ENCODE measurements at regions not wholly inside any gene's neighbourhood (a gene's known extent, or its start where the extent isn't known, plus 50 kb on each side); places are given as distances from the start of the nearest gene placed in this dataset.

- H3K4me1 ChIP-seq (ENCODE audit: low read length), result no peaks in the 10 kb centered on the region
- H3K79me2 ChIP-seq (ENCODE audit: low read length), result no peaks in the 10 kb centered on the region
- no peaks in the 10 kb centered on the region; the same call in 1 of the 2 replicates for H3K27me3 ChIP-seq (ENCODE audit: low read depth, low read length)
- H4K20me1 ChIP-seq (ENCODE audit: insufficient read depth, low read length), result no peaks in the 10 kb centered on the region
- no peak overlapping the region for H2AFZ ChIP-seq (ENCODE audit: low read depth, low read length)
- H3K9ac ChIP-seq (ENCODE audit: low read length), result no peak overlapping the region
- no peaks in the 10 kb centered on the region for H3K9me3 ChIP-seq (ENCODE audit: insufficient read depth, low read length)
- H3K4me2 ChIP-seq (ENCODE audit: low read length), result no peak overlapping the region
- TF ChIP-seq CTCF (IDR thresholded peaks at IDR 0.05; ENCODE audit: low read depth, low read length) (no peak), EZH2phosphoT487 (IDR thresholded peaks at IDR 0.05; ENCODE audit: low read depth) (no peak)
- no peak overlapping the region for H3K4me3 ChIP-seq (ENCODE audit: low read length)
- H3K36me3 ChIP-seq (replicated peaks; ENCODE audit: low read depth, low read length), result no peaks in the 10 kb centered on the region
- no peak overlapping the region for H3K27ac ChIP-seq (ENCODE audit: low read length)
Observed at GRCh38 chr16:86884390-86884650, 306.0 kb downstream of the FOXL1 start.

- Histone ChIP-seq H3K4me2 (ENCODE audit: low read length) (no peak overlapping the region), H3K9ac (ENCODE audit: low read length) (no peak overlapping the region), H3K4me1 (ENCODE audit: low read length) (no peaks in the 10 kb centered on the region), H2AFZ (ENCODE audit: low read depth, low read length) (no peak overlapping the region), H3K9me3 (ENCODE audit: insufficient read depth, low read length) (no peaks in the 10 kb centered on the region), H3K4me3 (ENCODE audit: low read length) (no peak overlapping the region), H3K36me3 (replicated peaks; ENCODE audit: low read depth, low read length) (no peaks in the 10 kb centered on the region), H3K27me3 (ENCODE audit: low read depth, low read length) (no peaks in the 10 kb centered on the region; the same call in 1 of the 2 replicates), H3K27ac (ENCODE audit: low read length) (no peak overlapping the region), H4K20me1 (ENCODE audit: insufficient read depth, low read length) (no peaks in the 10 kb centered on the region), H3K79me2 (ENCODE audit: low read length) (no peaks in the 10 kb centered on the region)
- no peak for TF ChIP-seq CTCF (IDR thresholded peaks at IDR 0.05; ENCODE audit: low read depth, low read length)
- no peak for TF ChIP-seq EZH2phosphoT487 (IDR thresholded peaks at IDR 0.05; ENCODE audit: low read depth)
Observed at GRCh38 chr16:86885139-86885538, 306.8 kb downstream of the FOXL1 start.

- Histone ChIP-seq H3K79me2 (ENCODE audit: low read length) (no peaks in the 10 kb centered on the region), H3K4me3 (ENCODE audit: low read length) (no peak overlapping the region), H3K4me1 (ENCODE audit: low read length) (no peaks in the 10 kb centered on the region), H3K9me3 (ENCODE audit: insufficient read depth, low read length) (no peaks in the 10 kb centered on the region), H3K36me3 (replicated peaks; ENCODE audit: low read depth, low read length) (no peaks in the 10 kb centered on the region), H2AFZ (ENCODE audit: low read depth, low read length) (no peak overlapping the region), H4K20me1 (ENCODE audit: insufficient read depth, low read length) (no peaks in the 10 kb centered on the region), H3K9ac (ENCODE audit: low read length) (no peak overlapping the region), H3K27me3 (ENCODE audit: low read depth, low read length) (no peaks in the 10 kb centered on the region), H3K27ac (ENCODE audit: low read length) (no peak overlapping the region), H3K4me2 (ENCODE audit: low read length) (no peak overlapping the region)
- TF ChIP-seq EZH2phosphoT487 (IDR thresholded peaks at IDR 0.05; ENCODE audit: low read depth) (no peak), CTCF (IDR thresholded peaks at IDR 0.05; ENCODE audit: low read depth, low read length) (no peak)
Observed at GRCh38 chr16:86886651-86887050, 308.3 kb downstream of the FOXL1 start.

- no peak overlapping the region for H3K9ac ChIP-seq (ENCODE audit: low read length)
- H3K4me1 ChIP-seq (ENCODE audit: low read length), result no peaks in the 10 kb centered on the region
- H2AFZ ChIP-seq (ENCODE audit: low read depth, low read length), result no peak overlapping the region
- TF ChIP-seq CTCF (IDR thresholded peaks at IDR 0.05; ENCODE audit: low read depth, low read length) (no peak), EZH2phosphoT487 (IDR thresholded peaks at IDR 0.05; ENCODE audit: low read depth) (no peak)
- H3K36me3 ChIP-seq (replicated peaks; ENCODE audit: low read depth, low read length), result no peaks in the 10 kb centered on the region
- H4K20me1 ChIP-seq (ENCODE audit: insufficient read depth, low read length), result no peaks in the 10 kb centered on the region
- H3K79me2 ChIP-seq (ENCODE audit: low read length), result no peaks in the 10 kb centered on the region
- H3K4me2 ChIP-seq (ENCODE audit: low read length), result no peak overlapping the region
- no peak overlapping the region for H3K27ac ChIP-seq (ENCODE audit: low read length)
- no peak overlapping the region for H3K4me3 ChIP-seq (ENCODE audit: low read length)
- no peaks in the 10 kb centered on the region for H3K9me3 ChIP-seq (ENCODE audit: insufficient read depth, low read length)
- peaks cover 7% of the 10 kb centered on the region for H3K27me3 ChIP-seq (ENCODE audit: low read depth, low read length)
Observed at GRCh38 chr16:86887416-86887815, 309.1 kb downstream of the FOXL1 start.
